SK-N-SH (cell line): ENCODE measurements at regions not wholly inside any gene's neighbourhood (a gene's known extent, or its start where the extent isn't known, plus 50 kb on each side); places are given as distances from the start of the nearest gene placed in this dataset.

Source experiments
- CTCF ChIA-PET: fragments of 300-600, 350-600 bp; formaldehyde crosslinking; extraction: SDS; loops from one replicate; lab custom pipeline; 2021; lab: Yijun Ruan, JAX
- POLR2A ChIA-PET: fragments of 350-600 bp; sonication (Branson Sonifier 250); formaldehyde crosslinking; extraction: SDS; loops from one replicate; lab custom pipeline; 2020; ENCODE audit warnings: antibody characterized with exemption, inconsistent platforms; lab: Yijun Ruan, JAX
- DNase-seq: peaks from one replicate; pipeline ENCODE4 v3.0.0; 2012
- H2AFZ ChIP-seq: fragments of 200-600 bp; sonication (generic); 2 replicates; pipeline ENCODE4 v1.8.1; 2016; ENCODE audit warnings: antibody characterized with exemption, mild to moderate bottlenecking, low read depth
- H3F3A ChIP-seq: fragments of 200-600 bp; sonication (generic); replicated peaks from 2 replicates; pipeline ENCODE3; 2016; ENCODE audit warnings: antibody characterized with exemption, mild to moderate bottlenecking; ENCODE audit not compliant: insufficient read depth
- H3K27ac ChIP-seq, 2 experiments: fragments of 200-500 bp in 1 of 2; fragments of 200-600 bp in 1 of 2; sonication (Bioruptor generic) in 1 of 2; sonication (generic), shearing (Covaris generic) in 1 of 2; 2 replicates each; pipeline versions ENCODE4 v1.5.1 to v1.6.1; 2014 to 2016; ENCODE audit warnings: low read depth in 2 of 2, inconsistent platforms in 1 of 2, low read length in 1 of 2, mild to moderate bottlenecking in 1 of 2, mixed read lengths in 1 of 2
- H3K27me3 ChIP-seq: fragments of 200-600 bp; sonication (generic), shearing (Covaris generic); 2 replicates; pipeline ENCODE4 v1.6.1; 2016; ENCODE audit warnings: mixed run types; ENCODE audit not compliant: insufficient read depth
- H3K36me3 ChIP-seq, 2 experiments: fragments of 200-500 bp in 1 of 2; fragments of 200-600 bp in 1 of 2; sonication (Bioruptor generic) in 1 of 2; sonication (generic) in 1 of 2; replicated peaks in 1 of 2; 2 replicates each; pipeline versions ENCODE3 to v1.5.1; 2014 to 2016; ENCODE audit warnings: low read length in 1 of 2, mild to moderate bottlenecking in 1 of 2; ENCODE audit not compliant: insufficient read depth in 2 of 2, control insufficient read depth in 1 of 2
- H3K4me1 ChIP-seq, 2 experiments: fragments of 200-500 bp in 1 of 2; fragments of 200-600 bp in 1 of 2; sonication (Bioruptor generic) in 1 of 2; sonication (generic), shearing (Covaris generic) in 1 of 2; 2 replicates each; pipeline versions ENCODE4 v1.5.1 to v1.6.1; 2014 to 2016; ENCODE audit warnings: low read depth in 1 of 2, low read length in 1 of 2, mixed run types in 1 of 2; ENCODE audit not compliant: insufficient read depth in 2 of 2, control insufficient read depth in 1 of 2
- H3K4me2 ChIP-seq: fragments of 200-600 bp; sonication (generic), shearing (Covaris generic); 2 replicates; pipeline ENCODE4 v1.6.1; 2017; ENCODE audit warnings: mixed run types
- H3K4me3 ChIP-seq, 2 experiments: fragments of 200-500 bp in 1 of 2; fragments of 200-600 bp in 1 of 2; sonication (Bioruptor generic) in 1 of 2; sonication (generic), shearing (Covaris generic) in 1 of 2; 2 replicates each; pipeline versions ENCODE4 v1.5.1 to v1.8.1; 2014 to 2016; ENCODE audit warnings: low read depth in 2 of 2, inconsistent platforms in 1 of 2, low read length in 1 of 2, mild to moderate bottlenecking in 1 of 2, mixed read lengths in 1 of 2, moderate library complexity in 1 of 2
- H3K79me2 ChIP-seq: fragments of 200-600 bp; sonication (generic); 2 replicates; pipeline ENCODE4 v1.8.1; 2017; ENCODE audit warnings: mild to moderate bottlenecking; ENCODE audit not compliant: insufficient read depth
- H3K9ac ChIP-seq: fragments of 200-600 bp; sonication (generic); 2 replicates; pipeline ENCODE4 v1.6.1; 2017; ENCODE audit warnings: mixed run types
- H3K9me2 ChIP-seq: fragments of 200-600 bp; sonication (generic); 2 replicates; pipeline ENCODE4 v1.6.1; 2017; ENCODE audit warnings: mixed run types
- H3K9me3 ChIP-seq: fragments of 200-600 bp; sonication (generic); 2 replicates; pipeline ENCODE4 v1.6.1; 2017; ENCODE audit warnings: mixed run types, mild to moderate bottlenecking, moderate library complexity
- H4K20me1 ChIP-seq: fragments of 200-600 bp; sonication (generic); 2 replicates; pipeline ENCODE4 v1.6.1; 2017; ENCODE audit warnings: mild to moderate bottlenecking, mixed run types; ENCODE audit not compliant: insufficient read depth
- CHD2 ChIP-seq: fragments of 150-350 bp; IDR thresholded peaks from 2 replicates; pipeline ENCODE4 v1.6.1; 2018; ENCODE audit warnings: low read length; ENCODE audit not compliant: partially characterized antibody
- FOXJ3 ChIP-seq: sonication (generic); formaldehyde crosslinking; IDR thresholded peaks from 2 replicates; pipeline ENCODE4 v1.5.1; 2020; ENCODE audit warnings: mild to moderate bottlenecking, missing genetic modification reagents
- JUND ChIP-seq: IDR thresholded peaks from 2 replicates; pipeline ENCODE4 v1.4.0; 2012
- MAX ChIP-seq: IDR thresholded peaks from 2 replicates; pipeline ENCODE4 v1.4.0; 2012; ENCODE audit warnings: low read depth
- REST ChIP-seq: IDR thresholded peaks from 2 replicates; pipeline ENCODE4 v1.6.1; 2012; ENCODE audit warnings: mild to moderate bottlenecking, low read depth, low read length, moderate library complexity
- RFX5 ChIP-seq: IDR thresholded peaks from 2 replicates; pipeline ENCODE4 v1.6.1; 2012; ENCODE audit warnings: mild to moderate bottlenecking, improper control_type of control experiment, low read length
- TCF12 ChIP-seq: IDR thresholded peaks from 2 replicates; pipeline ENCODE4 v1.4.0; 2012
- ZBTB33 ChIP-seq: IDR thresholded peaks from 2 replicates; pipeline ENCODE4 v1.4.0; 2012; ENCODE audit warnings: low read depth, borderline replicate concordance
- WGBS: methylation state at CpG from one replicate; pipeline ENCODE4 v1.1.6; 2017; ENCODE audit warnings: low lambda C conversion rate; 5-methylcytosine and 5-hydroxymethylcytosine counted together

GRCh38 chr4:138596896-138597295, 354.7 kb upstream of the SLC7A11 start:
- no peak overlapping the region for H3K27ac ChIP-seq
- POLR2A ChIA-PET, result no interaction called here
- H3K79me2 ChIP-seq, result no peaks in the 10 kb centered on the region
- H3K4me1 ChIP-seq, result peaks cover 0 to 10% of the 10 kb centered on the region in 2 experiments; a peak in 2 of 4 replicates
- CTCF ChIA-PET, result no interaction called here
- H3K36me3 ChIP-seq, result no peaks in the 10 kb centered on the region
- no peaks in the 10 kb centered on the region for H3K9me3 ChIP-seq
- no peaks in the 10 kb centered on the region for H3K27me3 ChIP-seq
- H3F3A ChIP-seq, result no peaks in the 10 kb centered on the region
- TF ChIP-seq REST (no peak), JUND (no peak), FOXJ3 (CRISPR knock-in tag) (no peak), ZBTB33 (no peak), CHD2 (no peak), RFX5 (no peak), MAX (no peak)
- WGBS, result 30% methylated on average over 2 of the region's 2 CpGs
- no peak overlapping the region for H3K4me3 ChIP-seq
- no peak overlapping the region for H3K4me2 ChIP-seq
- no peak for DNase-seq
- no peak overlapping the region for H3K9ac ChIP-seq
- H3K9me2 ChIP-seq, result no peaks in the 10 kb centered on the region
- no peaks in the 10 kb centered on the region for H4K20me1 ChIP-seq
- no peak overlapping the region for H2AFZ ChIP-seq

- CTCF ChIA-PET, result no interaction called here
- TF ChIP-seq TCF12 (no peak), FOXJ3 (CRISPR knock-in tag) (no peak), RFX5 (no peak)
- no peaks in the 10 kb centered on the region for H3K9me3 ChIP-seq
- DNase-seq, result no peak
- H3K27ac ChIP-seq, result no peak overlapping the region
- H2AFZ ChIP-seq, result no peak overlapping the region
- 57% methylated on average over 4 of the region's 4 CpGs for WGBS
- H3K4me1 ChIP-seq, result peaks cover 0 to 10% of the 10 kb centered on the region in 2 experiments; a peak in 2 of 4 replicates
- H3K79me2 ChIP-seq, result no peaks in the 10 kb centered on the region
- H3K36me3 ChIP-seq, result no peaks in the 10 kb centered on the region
- no peaks in the 10 kb centered on the region for H3K9me2 ChIP-seq
- H3K4me3 ChIP-seq, result no peak overlapping the region
- no peak overlapping the region for H3K4me2 ChIP-seq
- no peak overlapping the region for H3K9ac ChIP-seq
- no peaks in the 10 kb centered on the region for H3K27me3 ChIP-seq
- no peaks in the 10 kb centered on the region for H4K20me1 ChIP-seq
- POLR2A ChIA-PET, result interaction anchor here (0.6 kb wide), 1 partner anchor 166 kb away, joined by 3 read pairs; no protein-coding TSS in a partner anchor
- no peaks in the 10 kb centered on the region for H3F3A ChIP-seq
Observed at GRCh38 chr4:138595731-138596460, 353.7 kb upstream of the SLC7A11 start.
